ENCODE measurements at regions not wholly inside any gene's neighbourhood (a gene's known extent, or its start where the extent isn't known, plus 50 kb on each side); places are given as distances from the start of the nearest gene placed in this dataset.
A peak's percentile ranks its signal among the peaks of the same experiment; 100 is the strongest.
"Not testable (repeated sequence)": the region's sequence is repeated elsewhere in the genome, so short reads cannot be mapped to it uniquely, and the experiment has no call there.

DNA sequence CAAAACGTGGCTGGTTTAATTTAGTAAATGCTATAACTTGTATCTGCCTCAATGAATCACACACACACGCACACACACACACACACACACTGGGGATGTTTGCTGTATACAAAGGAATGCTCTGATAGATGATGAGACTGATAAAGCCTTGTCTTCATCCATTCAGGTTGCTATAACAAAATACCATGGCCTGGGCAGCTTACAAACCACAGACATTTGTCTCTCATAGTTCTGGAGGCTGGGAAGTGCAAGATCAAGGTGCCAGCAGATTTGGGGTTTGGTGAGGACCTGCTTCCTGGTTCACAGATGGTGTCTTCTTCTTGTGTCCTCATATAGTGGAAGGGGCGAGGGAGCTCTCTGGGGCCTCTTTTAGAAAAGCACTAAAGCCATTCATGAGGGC is 149.5 kb upstream of the HDAC4 start:
- H3K27ac Mint-ChIP-seq: no peak overlapping the region
- no peaks in the 10 kb centered on the region for H3K36me3 Mint-ChIP-seq (ENCODE audit: low read depth)
- no peak overlapping the region for H3K4me3 Mint-ChIP-seq
- H3K4me1 Mint-ChIP-seq (ENCODE audit: low read depth): peaks cover 39% of the 10 kb centered on the region
- intact Hi-C loops (cut with micrococcal nuclease): no loop called here
- no peaks in the 10 kb centered on the region for H3K9me3 Mint-ChIP-seq
- peaks cover 35% of the 10 kb centered on the region for H3K27me3 Mint-ChIP-seq (ENCODE audit: insufficient read depth)
- no peak for DNase-seq (ENCODE audit: low spot score)

DNA sequence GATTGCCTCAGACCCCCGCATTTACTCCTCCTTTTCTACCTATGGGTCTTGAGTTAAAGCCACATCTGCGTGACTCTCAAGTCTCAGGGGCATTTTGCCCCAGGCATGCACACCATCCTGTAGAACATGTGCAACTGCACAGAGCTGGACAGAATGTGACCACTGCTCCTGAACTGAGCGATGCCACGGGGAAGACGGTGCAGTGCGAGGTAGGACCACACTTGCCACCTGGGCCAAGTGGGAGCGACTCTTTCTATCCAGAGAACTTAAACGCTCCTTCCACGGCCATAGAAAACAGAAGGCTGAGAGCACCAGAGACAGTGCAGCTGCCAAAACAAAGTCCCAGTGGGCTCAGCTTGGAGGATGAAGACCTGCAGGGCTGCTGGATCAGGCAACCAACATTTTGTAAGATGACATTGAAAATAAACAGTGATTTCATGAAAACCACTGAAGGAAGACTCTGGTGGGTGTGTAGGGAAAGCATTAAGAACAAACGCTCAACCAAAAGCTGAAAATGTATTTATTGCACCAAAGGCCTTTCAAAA is 149.0 kb upstream of the HDAC4 start:
- DNase-seq (ENCODE audit: low spot score): no peak
- H3K27me3 Mint-ChIP-seq (ENCODE audit: insufficient read depth): peaks cover 34% of the 10 kb centered on the region
- H3K9me3 Mint-ChIP-seq: no peaks in the 10 kb centered on the region

DNA sequence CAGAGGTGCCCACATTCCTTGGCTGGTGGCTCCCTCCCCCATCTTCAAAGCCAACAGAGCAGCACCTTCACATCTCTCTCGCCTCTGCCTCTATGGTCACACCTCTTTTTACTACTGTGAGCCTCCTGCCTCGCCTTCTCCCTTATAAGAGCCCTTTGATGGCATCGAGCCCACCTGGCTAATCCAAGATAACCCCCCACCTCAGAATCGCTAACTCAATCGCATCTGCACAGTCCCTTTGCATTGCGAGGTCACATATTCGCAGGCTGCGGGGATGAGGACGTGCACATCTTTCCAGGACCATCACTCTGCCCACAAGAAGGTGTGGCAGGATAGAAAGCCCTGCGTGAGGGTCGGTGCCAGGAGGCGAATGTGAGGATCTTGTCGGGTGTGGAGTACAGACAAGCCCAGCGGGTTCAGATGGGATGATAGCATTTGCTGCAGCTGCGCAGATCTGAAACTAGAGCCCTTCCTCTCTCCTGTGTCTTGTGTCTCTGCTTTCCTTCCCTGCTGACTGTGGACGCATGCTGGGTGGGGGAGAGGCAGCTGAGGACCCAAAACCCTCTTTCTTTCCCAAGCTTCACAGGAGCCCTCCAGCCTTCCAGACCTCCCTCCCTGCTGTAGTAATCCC is 148.3 kb upstream of the HDAC4 start:
- peaks cover 32% of the 10 kb centered on the region for H3K27me3 Mint-ChIP-seq (ENCODE audit: insufficient read depth)
- intact Hi-C loops (cut with micrococcal nuclease): loop anchor here (5.0 to 10.0 kb wide), 3 partner anchors 76 to 262 kb away; partner anchors contain the start of gene HDAC4
- H3K9me3 Mint-ChIP-seq: no peaks in the 10 kb centered on the region
- H3K27ac Mint-ChIP-seq: no peak overlapping the region
- DNase-seq (ENCODE audit: low spot score): no peak
- no peaks in the 10 kb centered on the region for H3K36me3 Mint-ChIP-seq (ENCODE audit: low read depth)
- peaks cover 46% of the 10 kb centered on the region for H3K4me1 Mint-ChIP-seq (ENCODE audit: low read depth)
- no peak overlapping the region for H3K4me3 Mint-ChIP-seq

More for the DNA sequence above, 149.0 kb upstream of the HDAC4 start:
- intact Hi-C loops (cut with micrococcal nuclease): loop anchor here (5.0 to 10.0 kb wide), 3 partner anchors 75 to 262 kb away; partner anchors contain the start of gene HDAC4
- Mint-ChIP-seq H3K4me1 (ENCODE audit: low read depth) (peaks cover 45% of the 10 kb centered on the region), H3K27ac (no peak overlapping the region), H3K36me3 (ENCODE audit: low read depth) (no peaks in the 10 kb centered on the region), H3K4me3 (no peak overlapping the region)

DNA sequence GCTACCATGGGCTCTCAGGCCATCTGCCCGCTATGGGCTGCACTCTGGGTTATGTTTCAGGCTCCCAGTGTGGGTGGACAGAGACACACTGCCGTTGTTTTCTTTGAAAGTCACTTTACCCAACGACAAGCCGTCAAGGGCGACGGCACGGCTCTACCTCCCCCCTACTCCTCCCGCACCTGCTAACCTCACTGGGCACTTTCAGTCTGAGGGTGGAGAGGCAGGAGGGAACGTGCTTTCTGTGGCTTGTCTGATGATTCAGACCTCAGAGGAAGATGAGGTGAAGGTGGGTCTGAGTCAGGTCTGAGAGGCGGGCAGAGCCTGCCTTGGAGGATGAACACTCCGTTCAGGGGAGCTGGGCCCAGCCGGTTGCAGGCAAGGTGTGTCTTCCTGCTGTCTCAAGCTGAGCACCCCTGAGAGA is 147.6 kb upstream of the HDAC4 start:
- Mint-ChIP-seq H3K27me3 (ENCODE audit: insufficient read depth) (peaks cover 32% of the 10 kb centered on the region), H3K27ac (peak overlapping the region; percentile 75), H3K9me3 (no peaks in the 10 kb centered on the region), H3K4me3 (no peak overlapping the region), H3K36me3 (ENCODE audit: low read depth) (no peaks in the 10 kb centered on the region), H3K4me1 (ENCODE audit: low read depth) (peaks cover 46% of the 10 kb centered on the region)
- intact Hi-C loops (cut with micrococcal nuclease): loop anchor here (5.0 to 10.0 kb wide), 3 partner anchors 76 to 261 kb away; partner anchors contain the start of gene HDAC4
- peak; percentile 29 for DNase-seq (ENCODE audit: low spot score)

DNA sequence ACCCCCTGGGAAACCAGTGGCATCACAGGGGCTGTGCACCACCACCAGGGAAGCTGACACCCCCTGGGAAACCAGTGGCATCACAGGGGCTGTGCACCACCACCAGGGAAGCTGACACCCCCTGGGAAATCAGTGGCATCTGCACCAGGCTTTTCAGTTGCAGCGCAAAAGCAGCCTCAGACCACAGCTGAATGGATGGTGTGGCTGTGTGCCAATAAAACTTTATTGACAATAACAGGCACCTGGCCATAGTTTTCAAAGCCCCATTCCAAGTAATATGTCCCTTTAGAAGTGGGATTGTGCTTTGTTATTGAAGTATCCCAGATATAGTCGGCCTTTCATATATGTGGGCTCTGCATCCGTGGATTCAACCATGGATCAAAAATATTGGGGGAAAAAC is 146.3 kb upstream of the HDAC4 start:
- not testable (repeated sequence) for H3K36me3 Mint-ChIP-seq (ENCODE audit: low read depth); DNase-seq (ENCODE audit: low spot score); H3K9me3 Mint-ChIP-seq; H3K4me3 Mint-ChIP-seq; H3K27ac Mint-ChIP-seq
- intact Hi-C loops (cut with micrococcal nuclease): loop anchor here (5.0 to 10.0 kb wide), 3 partner anchors 78 to 260 kb away; partner anchors contain the start of gene HDAC4
- Mint-ChIP-seq H3K4me1 (ENCODE audit: low read depth) (peaks cover 40% of the 10 kb centered on the region), H3K27me3 (ENCODE audit: insufficient read depth) (peaks cover 29% of the 10 kb centered on the region)

DNA sequence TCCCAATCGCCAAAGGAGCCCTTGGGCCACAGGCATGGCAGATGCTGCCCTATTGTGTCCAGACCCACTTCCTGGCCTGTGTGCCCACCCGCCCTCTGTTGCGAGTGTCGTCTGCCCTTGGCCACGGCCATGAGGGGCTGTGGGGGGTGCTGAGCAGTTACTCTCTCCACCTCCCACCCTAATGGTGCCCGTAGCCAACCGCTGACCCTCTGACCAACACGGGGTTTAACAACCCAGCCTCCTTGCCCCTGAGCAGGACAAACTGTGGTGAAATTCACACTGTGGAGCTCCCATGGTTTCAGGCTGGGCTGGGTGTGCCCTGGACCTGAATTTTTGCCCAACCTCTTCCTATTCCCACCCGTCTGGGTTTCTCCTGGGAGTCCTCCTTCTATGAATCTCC is 145.7 kb upstream of the HDAC4 start:
- peaks cover 40% of the 10 kb centered on the region for H3K4me1 Mint-ChIP-seq (ENCODE audit: low read depth)
- H3K27ac Mint-ChIP-seq: no peak overlapping the region
- H3K36me3 Mint-ChIP-seq (ENCODE audit: low read depth): no peaks in the 10 kb centered on the region
- DNase-seq (ENCODE audit: low spot score): no peak
- H3K4me3 Mint-ChIP-seq: no peak overlapping the region
- intact Hi-C loops (cut with micrococcal nuclease): loop anchor here (5.0 to 10.0 kb wide), 3 partner anchors 78 to 259 kb away; partner anchors contain the start of gene HDAC4
- H3K27me3 Mint-ChIP-seq (ENCODE audit: insufficient read depth): peaks cover 32% of the 10 kb centered on the region
- H3K9me3 Mint-ChIP-seq: no peaks in the 10 kb centered on the region

GRCh38 chr2:239545741-239546392 is 145.0 kb upstream of the HDAC4 start:
- H3K4me3 Mint-ChIP-seq: no peak overlapping the region
- H3K4me1 Mint-ChIP-seq (ENCODE audit: low read depth): peaks cover 40% of the 10 kb centered on the region
- peaks cover 35% of the 10 kb centered on the region for H3K27me3 Mint-ChIP-seq (ENCODE audit: insufficient read depth)
- no peak overlapping the region for H3K27ac Mint-ChIP-seq
- intact Hi-C loops (cut with micrococcal nuclease): loop anchor here (5.0 to 10.0 kb wide), 3 partner anchors 79 to 259 kb away; partner anchors contain the start of gene HDAC4
- DNase-seq (ENCODE audit: low spot score): no peak
- no peaks in the 10 kb centered on the region for H3K36me3 Mint-ChIP-seq (ENCODE audit: low read depth)
- H3K9me3 Mint-ChIP-seq: no peaks in the 10 kb centered on the region

- H3K4me1 Mint-ChIP-seq (ENCODE audit: low read depth): peaks cover 40% of the 10 kb centered on the region
- DNase-seq (ENCODE audit: low spot score): peak; percentile 6
- H3K36me3 Mint-ChIP-seq (ENCODE audit: low read depth): no peaks in the 10 kb centered on the region
- no peak overlapping the region for H3K4me3 Mint-ChIP-seq
- no peaks in the 10 kb centered on the region for H3K9me3 Mint-ChIP-seq
- H3K27me3 Mint-ChIP-seq (ENCODE audit: insufficient read depth): peaks cover 29% of the 10 kb centered on the region
- intact Hi-C loops (cut with micrococcal nuclease): loop anchor here (5.0 to 10.0 kb wide), 3 partner anchors 80 to 258 kb away; partner anchors contain the start of gene HDAC4
- H3K27ac Mint-ChIP-seq: peak overlapping the region; percentile 55
Observed at GRCh38 chr2:239544918-239545465, 144.2 kb upstream of the HDAC4 start.

- Mint-ChIP-seq H3K27ac (no peak overlapping the region), H3K4me1 (ENCODE audit: low read depth) (peaks cover 35% of the 10 kb centered on the region), H3K27me3 (ENCODE audit: insufficient read depth) (peaks cover 27% of the 10 kb centered on the region), H3K4me3 (no peak overlapping the region), H3K36me3 (ENCODE audit: low read depth) (no peaks in the 10 kb centered on the region), H3K9me3 (no peaks in the 10 kb centered on the region)
- no peak for DNase-seq (ENCODE audit: low spot score)
- intact Hi-C loops (cut with micrococcal nuclease): loop anchor here (10.0 kb wide), 1 partner anchor 80 kb away; no protein-coding TSS in a partner anchor
Observed at GRCh38 chr2:239544143-239544917, 143.5 kb upstream of the HDAC4 start.

GRCh38 chr2:239543702-239544101 is 142.9 kb upstream of the HDAC4 start:
- no peak for DNase-seq (ENCODE audit: low spot score)
- intact Hi-C loops (cut with micrococcal nuclease): loop anchor here (10.0 kb wide), 1 partner anchor 81 kb away; no protein-coding TSS in a partner anchor
- H3K9me3 Mint-ChIP-seq: no peaks in the 10 kb centered on the region
- peaks cover 28% of the 10 kb centered on the region for H3K4me1 Mint-ChIP-seq (ENCODE audit: low read depth)
- H3K27me3 Mint-ChIP-seq (ENCODE audit: insufficient read depth): peaks cover 26% of the 10 kb centered on the region
- no peak overlapping the region for H3K27ac Mint-ChIP-seq
- H3K4me3 Mint-ChIP-seq: no peak overlapping the region
- H3K36me3 Mint-ChIP-seq (ENCODE audit: low read depth): no peaks in the 10 kb centered on the region

DNA sequence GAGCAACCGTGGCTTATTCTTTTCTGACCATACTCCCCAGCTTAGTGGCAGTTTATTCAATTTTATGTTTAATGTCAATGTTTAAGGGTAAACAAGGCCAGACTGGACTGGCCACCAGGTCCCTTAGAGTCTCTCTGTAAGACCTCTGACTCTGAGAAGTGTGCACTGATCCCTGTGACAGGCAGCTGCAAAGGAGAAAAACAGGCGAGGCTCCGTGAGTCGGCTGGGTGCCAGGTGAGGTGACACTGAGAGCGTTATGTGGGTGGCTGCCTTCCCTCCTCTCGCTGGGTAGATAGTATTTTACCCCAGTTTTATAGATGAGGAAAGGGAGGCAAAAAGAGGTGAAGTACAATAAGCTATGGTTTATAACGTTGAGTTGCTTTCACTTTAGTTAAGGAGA is 139.4 kb upstream of the HDAC4 start:
- intact Hi-C loops (cut with micrococcal nuclease): loop anchor here (10.0 kb wide), 1 partner anchor 85 kb away; no protein-coding TSS in a partner anchor
- H3K36me3 Mint-ChIP-seq (ENCODE audit: low read depth): no peaks in the 10 kb centered on the region

GRCh38 chr2:239539776-239540100 is 138.9 kb upstream of the HDAC4 start:
- no peak overlapping the region for H3K27ac Mint-ChIP-seq
- no peak overlapping the region for H3K4me3 Mint-ChIP-seq
- H3K36me3 Mint-ChIP-seq (ENCODE audit: low read depth): no peaks in the 10 kb centered on the region
- intact Hi-C loops (cut with micrococcal nuclease): loop anchor here (10.0 kb wide), 1 partner anchor 85 kb away; no protein-coding TSS in a partner anchor
- peaks cover 1% of the 10 kb centered on the region for H3K4me1 Mint-ChIP-seq (ENCODE audit: low read depth)
- H3K9me3 Mint-ChIP-seq: no peaks in the 10 kb centered on the region
- peaks cover 25% of the 10 kb centered on the region for H3K27me3 Mint-ChIP-seq (ENCODE audit: insufficient read depth)
- no peak for DNase-seq (ENCODE audit: low spot score)

More for the DNA sequence above, 139.4 kb upstream of the HDAC4 start:
- H3K9me3 Mint-ChIP-seq: no peaks in the 10 kb centered on the region
- no peak overlapping the region for H3K27ac Mint-ChIP-seq
- peaks cover 6% of the 10 kb centered on the region for H3K4me1 Mint-ChIP-seq (ENCODE audit: low read depth)
- DNase-seq (ENCODE audit: low spot score): no peak
- peaks cover 23% of the 10 kb centered on the region for H3K27me3 Mint-ChIP-seq (ENCODE audit: insufficient read depth)
- no peak overlapping the region for H3K4me3 Mint-ChIP-seq

All from activated T-helper 1 cell treated with anti-CD3 and anti-CD28 coated beads, Interleukin-12 subunit alpha, Interleukin-12 subunit beta, Interleukin-2, Interleukin-4 antibody, amounts not matched to agents 30 ng/mL and 10 ng/mL and 1 ng/mL, durations not matched to agents 14 hours and 24 hours and 36 hours (primary cell).